ENCODE measurements at regions not wholly inside any gene's neighbourhood (a gene's known extent, or its start where the extent isn't known, plus 50 kb on each side); places are given as distances from the start of the nearest gene placed in this dataset.

DNA sequence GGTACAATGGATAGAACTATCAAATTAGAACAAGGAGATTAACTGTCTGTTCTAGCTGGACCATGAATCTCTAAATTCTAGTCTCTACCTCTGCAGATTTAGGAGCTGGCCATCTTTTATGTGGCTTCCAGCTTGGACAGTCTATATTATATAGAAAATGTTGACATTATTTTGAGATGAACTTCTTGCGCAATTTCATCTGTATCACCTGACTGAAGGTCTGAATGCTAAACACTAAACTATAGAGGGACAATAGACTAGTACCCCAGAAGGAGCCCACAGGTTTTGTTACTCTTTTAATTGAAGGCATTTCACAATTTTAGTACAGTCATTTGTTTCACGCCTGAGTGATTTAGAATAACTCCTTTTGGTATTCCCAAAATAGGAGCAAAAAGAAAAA, 222.4 kb upstream of the ANKRD30A start:
- TF ChIP-seq, protein P1, sequence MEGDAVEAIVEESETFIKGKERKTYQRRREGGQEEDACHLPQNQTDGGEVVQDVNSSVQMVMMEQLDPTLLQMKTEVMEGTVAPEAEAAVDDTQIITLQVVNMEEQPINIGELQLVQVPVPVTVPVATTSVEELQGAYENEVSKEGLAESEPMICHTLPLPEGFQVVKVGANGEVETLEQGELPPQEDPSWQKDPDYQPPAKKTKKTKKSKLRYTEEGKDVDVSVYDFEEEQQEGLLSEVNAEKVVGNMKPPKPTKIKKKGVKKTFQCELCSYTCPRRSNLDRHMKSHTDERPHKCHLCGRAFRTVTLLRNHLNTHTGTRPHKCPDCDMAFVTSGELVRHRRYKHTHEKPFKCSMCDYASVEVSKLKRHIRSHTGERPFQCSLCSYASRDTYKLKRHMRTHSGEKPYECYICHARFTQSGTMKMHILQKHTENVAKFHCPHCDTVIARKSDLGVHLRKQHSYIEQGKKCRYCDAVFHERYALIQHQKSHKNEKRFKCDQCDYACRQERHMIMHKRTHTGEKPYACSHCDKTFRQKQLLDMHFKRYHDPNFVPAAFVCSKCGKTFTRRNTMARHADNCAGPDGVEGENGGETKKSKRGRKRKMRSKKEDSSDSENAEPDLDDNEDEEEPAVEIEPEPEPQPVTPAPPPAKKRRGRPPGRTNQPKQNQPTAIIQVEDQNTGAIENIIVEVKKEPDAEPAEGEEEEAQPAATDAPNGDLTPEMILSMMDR (IDR thresholded peaks at IDR 0.05 in 2 of 3, conservative IDR thresholded peaks at IDR 0.05 in 1 of 3; ENCODE audit: control insufficient read depth in 2 of 3, extremely low read depth in 1 of 3, insufficient read depth in 1 of 3, low read depth in 3 of 3, low read length in 3 of 3): no peak
- no peak for TF ChIP-seq POLR2A (IDR thresholded peaks at IDR 0.05; ENCODE audit: low read depth, low read length)
- no peak for TF ChIP-seq ZNF24 (IDR thresholded peaks at IDR 0.05)
- no peak for TF ChIP-seq DPF2 (IDR thresholded peaks at IDR 0.05)
- TF ChIP-seq SPI1 (IDR thresholded peaks at IDR 0.05; ENCODE audit: borderline replicate concordance, insufficient read depth, low read depth, low read length): no peak
- no peak for TF ChIP-seq CEBPB (IDR thresholded peaks at IDR 0.05; ENCODE audit: borderline replicate concordance in 1 of 2, low read depth in 2 of 2, low read length in 2 of 2)
- TF ChIP-seq IKZF2 (IDR thresholded peaks at IDR 0.05): no peak
- TF ChIP-seq CHD2 (IDR thresholded peaks at IDR 0.05; ENCODE audit: borderline replicate concordance, low read depth, low read length): no peak
- no peak for TF ChIP-seq CHD4 (IDR thresholded peaks at IDR 0.05)
- no peak for TF ChIP-seq KDM1A (IDR thresholded peaks at IDR 0.05; ENCODE audit: borderline replicate concordance)
- TF ChIP-seq, protein P2, sequence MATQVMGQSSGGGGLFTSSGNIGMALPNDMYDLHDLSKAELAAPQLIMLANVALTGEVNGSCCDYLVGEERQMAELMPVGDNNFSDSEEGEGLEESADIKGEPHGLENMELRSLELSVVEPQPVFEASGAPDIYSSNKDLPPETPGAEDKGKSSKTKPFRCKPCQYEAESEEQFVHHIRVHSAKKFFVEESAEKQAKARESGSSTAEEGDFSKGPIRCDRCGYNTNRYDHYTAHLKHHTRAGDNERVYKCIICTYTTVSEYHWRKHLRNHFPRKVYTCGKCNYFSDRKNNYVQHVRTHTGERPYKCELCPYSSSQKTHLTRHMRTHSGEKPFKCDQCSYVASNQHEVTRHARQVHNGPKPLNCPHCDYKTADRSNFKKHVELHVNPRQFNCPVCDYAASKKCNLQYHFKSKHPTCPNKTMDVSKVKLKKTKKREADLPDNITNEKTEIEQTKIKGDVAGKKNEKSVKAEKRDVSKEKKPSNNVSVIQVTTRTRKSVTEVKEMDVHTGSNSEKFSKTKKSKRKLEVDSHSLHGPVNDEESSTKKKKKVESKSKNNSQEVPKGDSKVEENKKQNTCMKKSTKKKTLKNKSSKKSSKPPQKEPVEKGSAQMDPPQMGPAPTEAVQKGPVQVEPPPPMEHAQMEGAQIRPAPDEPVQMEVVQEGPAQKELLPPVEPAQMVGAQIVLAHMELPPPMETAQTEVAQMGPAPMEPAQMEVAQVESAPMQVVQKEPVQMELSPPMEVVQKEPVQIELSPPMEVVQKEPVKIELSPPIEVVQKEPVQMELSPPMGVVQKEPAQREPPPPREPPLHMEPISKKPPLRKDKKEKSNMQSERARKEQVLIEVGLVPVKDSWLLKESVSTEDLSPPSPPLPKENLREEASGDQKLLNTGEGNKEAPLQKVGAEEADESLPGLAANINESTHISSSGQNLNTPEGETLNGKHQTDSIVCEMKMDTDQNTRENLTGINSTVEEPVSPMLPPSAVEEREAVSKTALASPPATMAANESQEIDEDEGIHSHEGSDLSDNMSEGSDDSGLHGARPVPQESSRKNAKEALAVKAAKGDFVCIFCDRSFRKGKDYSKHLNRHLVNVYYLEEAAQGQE (IDR thresholded peaks at IDR 0.05; ENCODE audit: low read depth, low read length): no peak
- no peak for TF ChIP-seq POLR2AphosphoS5 (IDR thresholded peaks at IDR 0.05; ENCODE audit: low read length)
- TF ChIP-seq EZH2 (IDR thresholded peaks at IDR 0.05; ENCODE audit: borderline replicate concordance, control insufficient read depth, low read depth, low read length): no peak
- TF ChIP-seq FOXK2 (IDR thresholded peaks at IDR 0.05): no peak
